GM23338 (cell line): ENCODE measurements at regions not wholly inside any gene's neighbourhood (a gene's known extent, or its start where the extent isn't known, plus 50 kb on each side); places are given as distances from the start of the nearest gene placed in this dataset.

Experiments
- ATAC-seq: fragments of 200-7000 bp; cut with Tn5 transposase; 3 replicates; pipeline ENCODE4 v1.9.1; 2020
- DNase-seq: peaks from one replicate; pipeline ENCODE4 v3.0.0-alpha.2; 2015; ENCODE audit warnings: low spot score
- H2AFZ ChIP-seq: fragments of 200-600 bp; sonication (generic); 2 replicates; pipeline ENCODE4 v1.8.0; 2016; ENCODE audit warnings: antibody characterized with exemption, mild to moderate bottlenecking, moderate library complexity
- H3F3A ChIP-seq: fragments of 200-600 bp; sonication (generic); replicated peaks from 2 replicates; pipeline ENCODE4 v1.8.0; 2017; ENCODE audit warnings: antibody characterized with exemption, mixed run types, low read depth
- H3K27ac ChIP-seq: fragments of 200-600 bp; sonication (generic); 2 replicates; pipeline ENCODE4 v1.6.1; 2016; ENCODE audit warnings: low read depth
- H3K27me3 ChIP-seq: fragments of 200-600 bp; sonication (generic); 2 replicates; pipeline ENCODE4 v1.8.0; 2016; ENCODE audit warnings: mild to moderate bottlenecking, mixed run types, moderate library complexity; ENCODE audit not compliant: insufficient read depth
- H3K36me3 ChIP-seq: fragments of 200-600 bp; sonication (generic); 2 replicates; pipeline ENCODE4 v1.8.0; 2016; ENCODE audit warnings: mild to moderate bottlenecking; ENCODE audit not compliant: insufficient read depth
- H3K4me1 ChIP-seq: fragments of 200-600 bp; sonication (generic); 2 replicates; pipeline ENCODE4 v1.8.0; 2016; ENCODE audit warnings: mild to moderate bottlenecking, moderate library complexity; ENCODE audit not compliant: insufficient read depth
- H3K4me2 ChIP-seq: fragments of 200-600 bp; sonication (generic); 2 replicates; pipeline ENCODE4 v1.7.1; 2017; ENCODE audit warnings: mixed run types
- H3K4me3 ChIP-seq: fragments of 200-600 bp; sonication (generic); 2 replicates; pipeline ENCODE4 v1.6.1; 2016; ENCODE audit warnings: mixed run types
- H3K79me2 ChIP-seq: fragments of 200-600 bp; sonication (generic); replicated peaks from 2 replicates; pipeline ENCODE4 v1.8.0; 2017; ENCODE audit warnings: mild to moderate bottlenecking; ENCODE audit not compliant: insufficient read depth
- H3K9me2 ChIP-seq: fragments of 200-600 bp; sonication (generic); 2 replicates; pipeline ENCODE4 v1.8.0; 2017; ENCODE audit not compliant: insufficient read depth
- H4K20me1 ChIP-seq: fragments of 200-600 bp; sonication (generic); replicated peaks from 2 replicates; pipeline ENCODE4 v1.8.0; 2017; ENCODE audit warnings: mild to moderate bottlenecking; ENCODE audit not compliant: insufficient read depth
- H3K27ac Mint-ChIP-seq: 2 replicates; pipeline ENCODE4 v1.8.0; 2020; ENCODE audit warnings: inconsistent platforms, mild to moderate bottlenecking, moderate library complexity, mixed read lengths
- H3K27me3 Mint-ChIP-seq: 3 replicates; pipeline ENCODE4 v1.8.0; 2022; ENCODE audit warnings: low read depth, mild to moderate bottlenecking, moderate library complexity, mixed read lengths, inconsistent platforms; ENCODE audit not compliant: insufficient read depth, poor library complexity
- H3K36me3 Mint-ChIP-seq: 3 replicates; pipeline ENCODE4 v1.8.0; 2021; ENCODE audit warnings: low read depth, mild to moderate bottlenecking, inconsistent platforms, moderate library complexity, mixed read lengths
- H3K4me1 Mint-ChIP-seq: 3 replicates; pipeline ENCODE4 v1.8.0; 2020; ENCODE audit warnings: mild to moderate bottlenecking, inconsistent platforms, mixed read lengths
- H3K4me3 Mint-ChIP-seq: 3 replicates; pipeline ENCODE4 v1.8.0; 2021; ENCODE audit warnings: moderate library complexity, mild to moderate bottlenecking, inconsistent platforms, mixed read lengths
- H3K9me3 Mint-ChIP-seq: 3 replicates; pipeline ENCODE4 v1.8.0; 2020; ENCODE audit warnings: moderate library complexity, mild to moderate bottlenecking, inconsistent platforms, mixed read lengths
- CTCF ChIP-seq, 2 experiments: fragments of 200-600 bp in 1 of 2; sonication (generic) in 1 of 2; conservative IDR thresholded peaks; 2 replicates each; pipeline versions ENCODE4 v1.5.1 to v1.6.1; 2016 to 2017; ENCODE audit warnings: antibody characterized with exemption in 2 of 2, low read depth in 2 of 2, mild to moderate bottlenecking in 2 of 2, moderate library complexity in 1 of 2
- ETS1 ChIP-seq: IDR thresholded peaks from 2 replicates; pipeline ENCODE4 v1.6.1; 2016; ENCODE audit warnings: antibody characterized with exemption
- JUNB ChIP-seq: IDR thresholded peaks from one replicate; pipeline ENCODE4 v1.6.1; 2016; ENCODE audit warnings: antibody characterized with exemption; ENCODE audit not compliant: unreplicated experiment
- NANOG ChIP-seq: IDR thresholded peaks from 2 replicates; pipeline ENCODE4 v1.6.1; 2016; ENCODE audit warnings: antibody characterized with exemption, borderline replicate concordance
- POLR2AphosphoS5 ChIP-seq: IDR thresholded peaks from 2 replicates; pipeline ENCODE4 v1.6.1; 2016; ENCODE audit warnings: antibody characterized with exemption, low read depth
- REST ChIP-seq: IDR thresholded peaks from one replicate; pipeline ENCODE4 v1.6.1; 2018; ENCODE audit warnings: antibody characterized with exemption; ENCODE audit not compliant: unreplicated experiment
- STAT1 ChIP-seq: IDR thresholded peaks from one replicate; pipeline ENCODE4 v1.6.1; 2016; ENCODE audit warnings: antibody characterized with exemption; ENCODE audit not compliant: unreplicated experiment
- ZNF114 ChIP-seq: fragments of 250-450 bp; sonication (Bioruptor Pico); IDR thresholded peaks from 2 replicates; pipeline ENCODE4 v1.5.0; 2020; ENCODE audit warnings: mild to moderate bottlenecking, moderate library complexity
- TF ChIP-seq, protein P1 (sequence below): fragments of 250-450 bp; sonication (Bioruptor Pico); IDR thresholded peaks from 2 replicates; pipeline ENCODE4 v1.5.0; 2020; ENCODE audit warnings: mild to moderate bottlenecking, moderate library complexity

GRCh38 chr20:60100780-60101179 is 142.6 kb downstream of the CDH26 start:
- peaks cover 20% of the 10 kb centered on the region for H3K4me1 Mint-ChIP-seq

More at GRCh38 chr20:60100780-60101179, 142.6 kb downstream of the CDH26 start:
- Mint-ChIP-seq H3K27ac (no peak overlapping the region), H3K4me3 (no peak overlapping the region), H3K36me3 (no peaks in the 10 kb centered on the region; the same call in 2 of the 3 replicates), H3K9me3 (peaks cover 20% of the 10 kb centered on the region), H3K27me3 (peaks cover 40% of the 10 kb centered on the region)
- Histone ChIP-seq H3K27ac (no peak overlapping the region), H3K79me2 (no peaks in the 10 kb centered on the region), H3K4me1 (no peaks in the 10 kb centered on the region; the same call in 1 of the 2 replicates), H2AFZ (no peak overlapping the region), H3K27me3 (peaks cover 28% of the 10 kb centered on the region), H4K20me1 (no peaks in the 10 kb centered on the region), H3K36me3 (no peaks in the 10 kb centered on the region), H3K4me2 (no peak overlapping the region), H3K9me2 (no peaks in the 10 kb centered on the region), H3K4me3 (no peak overlapping the region), H3F3A (no peaks in the 10 kb centered on the region)
- DNase-seq = no peak
- no peak for ATAC-seq
- no peak for TF ChIP-seq NANOG
- TF ChIP-seq ZNF114 (CRISPR knock-in tag) = no peak
- TF ChIP-seq, protein P1, sequence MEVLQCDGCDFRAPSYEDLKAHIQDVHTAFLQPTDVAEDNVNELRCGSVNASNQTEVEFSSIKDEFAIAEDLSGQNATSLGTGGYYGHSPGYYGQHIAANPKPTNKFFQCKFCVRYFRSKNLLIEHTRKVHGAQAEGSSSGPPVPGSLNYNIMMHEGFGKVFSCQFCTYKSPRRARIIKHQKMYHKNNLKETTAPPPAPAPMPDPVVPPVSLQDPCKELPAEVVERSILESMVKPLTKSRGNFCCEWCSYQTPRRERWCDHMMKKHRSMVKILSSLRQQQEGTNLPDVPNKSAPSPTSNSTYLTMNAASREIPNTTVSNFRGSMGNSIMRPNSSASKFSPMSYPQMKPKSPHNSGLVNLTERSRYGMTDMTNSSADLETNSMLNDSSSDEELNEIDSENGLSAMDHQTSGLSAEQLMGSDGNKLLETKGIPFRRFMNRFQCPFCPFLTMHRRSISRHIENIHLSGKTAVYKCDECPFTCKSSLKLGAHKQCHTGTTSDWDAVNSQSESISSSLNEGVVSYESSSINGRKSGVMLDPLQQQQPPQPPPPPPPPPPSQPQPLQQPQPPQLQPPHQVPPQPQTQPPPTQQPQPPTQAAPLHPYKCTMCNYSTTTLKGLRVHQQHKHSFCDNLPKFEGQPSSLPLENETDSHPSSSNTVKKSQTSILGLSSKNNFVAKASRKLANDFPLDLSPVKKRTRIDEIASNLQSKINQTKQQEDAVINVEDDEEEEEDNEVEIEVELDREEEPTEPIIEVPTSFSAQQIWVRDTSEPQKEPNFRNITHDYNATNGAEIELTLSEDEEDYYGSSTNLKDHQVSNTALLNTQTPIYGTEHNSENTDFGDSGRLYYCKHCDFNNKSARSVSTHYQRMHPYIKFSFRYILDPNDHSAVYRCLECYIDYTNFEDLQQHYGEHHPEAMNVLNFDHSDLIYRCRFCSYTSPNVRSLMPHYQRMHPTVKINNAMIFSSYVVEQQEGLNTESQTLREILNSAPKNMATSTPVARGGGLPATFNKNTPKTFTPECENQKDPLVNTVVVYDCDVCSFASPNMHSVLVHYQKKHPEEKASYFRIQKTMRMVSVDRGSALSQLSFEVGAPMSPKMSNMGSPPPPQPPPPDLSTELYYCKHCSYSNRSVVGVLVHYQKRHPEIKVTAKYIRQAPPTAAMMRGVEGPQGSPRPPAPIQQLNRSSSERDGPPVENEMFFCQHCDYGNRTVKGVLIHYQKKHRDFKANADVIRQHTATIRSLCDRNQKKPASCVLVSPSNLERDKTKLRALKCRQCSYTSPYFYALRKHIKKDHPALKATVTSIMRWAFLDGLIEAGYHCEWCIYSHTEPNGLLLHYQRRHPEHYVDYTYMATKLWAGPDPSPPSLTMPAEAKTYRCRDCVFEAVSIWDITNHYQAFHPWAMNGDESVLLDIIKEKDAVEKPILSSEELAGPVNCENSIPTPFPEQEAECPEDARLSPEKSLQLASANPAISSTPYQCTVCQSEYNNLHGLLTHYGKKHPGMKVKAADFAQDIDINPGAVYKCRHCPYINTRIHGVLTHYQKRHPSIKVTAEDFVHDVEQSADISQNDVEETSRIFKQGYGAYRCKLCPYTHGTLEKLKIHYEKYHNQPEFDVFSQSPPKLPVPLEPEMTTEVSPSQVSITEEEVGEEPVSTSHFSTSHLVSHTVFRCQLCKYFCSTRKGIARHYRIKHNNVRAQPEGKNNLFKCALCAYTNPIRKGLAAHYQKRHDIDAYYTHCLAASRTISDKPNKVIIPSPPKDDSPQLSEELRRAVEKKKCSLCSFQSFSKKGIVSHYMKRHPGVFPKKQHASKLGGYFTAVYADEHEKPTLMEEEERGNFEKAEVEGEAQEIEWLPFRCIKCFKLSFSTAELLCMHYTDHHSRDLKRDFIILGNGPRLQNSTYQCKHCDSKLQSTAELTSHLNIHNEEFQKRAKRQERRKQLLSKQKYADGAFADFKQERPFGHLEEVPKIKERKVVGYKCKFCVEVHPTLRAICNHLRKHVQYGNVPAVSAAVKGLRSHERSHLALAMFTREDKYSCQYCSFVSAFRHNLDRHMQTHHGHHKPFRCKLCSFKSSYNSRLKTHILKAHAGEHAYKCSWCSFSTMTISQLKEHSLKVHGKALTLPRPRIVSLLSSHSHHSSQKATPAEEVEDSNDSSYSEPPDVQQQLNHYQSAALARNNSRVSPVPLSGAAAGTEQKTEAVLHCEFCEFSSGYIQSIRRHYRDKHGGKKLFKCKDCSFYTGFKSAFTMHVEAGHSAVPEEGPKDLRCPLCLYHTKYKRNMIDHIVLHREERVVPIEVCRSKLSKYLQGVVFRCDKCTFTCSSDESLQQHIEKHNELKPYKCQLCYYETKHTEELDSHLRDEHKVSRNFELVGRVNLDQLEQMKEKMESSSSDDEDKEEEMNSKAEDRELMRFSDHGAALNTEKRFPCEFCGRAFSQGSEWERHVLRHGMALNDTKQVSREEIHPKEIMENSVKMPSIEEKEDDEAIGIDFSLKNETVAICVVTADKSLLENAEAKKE (CRISPR knock-in tag) = no peak
- no peak for TF ChIP-seq STAT1
- no peak for TF ChIP-seq POLR2AphosphoS5
- TF ChIP-seq ETS1 = no peak
- TF ChIP-seq CTCF (conservative IDR thresholded peaks at IDR 0.05; ENCODE audit: low read depth in 2 of 2) = no peak
- TF ChIP-seq JUNB = no peak
- TF ChIP-seq REST = no peak
